K562 (cell line): ENCODE measurements at regions not wholly inside any gene's neighbourhood (a gene's known extent, or its start where the extent isn't known, plus 50 kb on each side); places are given as distances from the start of the nearest gene placed in this dataset.

Experiments
- ATAC-seq: fragments of 200-7000 bp; cut with Tn5 transposase; 3 replicates; pipeline ENCODE4 v1.9.1; 2020; ENCODE audit warnings: moderate library complexity
- BruUV-seq: library from RNA; stranded (reverse); fragments of 400-500 nt; replicated peaks from 2 replicates; lab custom pipeline; 2021; lab: Mats Ljungman, UMichigan
- CTCF ChIA-PET: fragments of 300-600 bp; formaldehyde crosslinking; extraction: SDS; loops from one replicate; lab custom pipeline; 2021; ENCODE audit warnings: low intra/inter-chr PET ratio; lab: Yijun Ruan, JAX
- POLR2A ChIA-PET: fragments of 300-600, 350-650 bp; sonication (Branson Sonifier 250); formaldehyde crosslinking; extraction: SDS; loops from one replicate; lab custom pipeline; 2021; ENCODE audit warnings: antibody characterized with exemption, inconsistent platforms; lab: Yijun Ruan, JAX
- DNase-seq, 4 experiments: peaks; one replicate each; pipeline versions ENCODE4 v3.0.0 to v3.0.0-alpha.2; 2011 to 2018; ENCODE audit warnings: low spot score in 3 of 4, mixed read lengths in 3 of 4; ENCODE audit errors: extremely low read depth in 1 of 4
- FAIRE-seq: peaks from 2 replicates; lab custom pipeline; 2011; peaks lifted over from hg19 to GRCh38; lab: Jason Lieb, UNC
- H2AFZ ChIP-seq: 2 replicates; pipeline ENCODE4 v1.6.0; 2011; ENCODE audit warnings: low read depth, low read length, control low read depth, inconsistent platforms
- H3K27ac ChIP-seq: fragments of 200-600 bp; 3 replicates; pipeline ENCODE4 v1.8.0; 2011; ENCODE audit warnings: low read depth, mild to moderate bottlenecking, control low read depth, inconsistent platforms, low read length, moderate library complexity, mixed read lengths; ENCODE audit errors: extremely low read depth
- H3K27me3 ChIP-seq, 2 experiments: fragments of 300-600 bp in 1 of 2; 2 replicates in 1 of 2; 3 replicates in 1 of 2; pipeline versions ENCODE4 v1.6.0 to v1.8.0; 2011; ENCODE audit warnings: inconsistent platforms in 2 of 2, low read length in 2 of 2, mild to moderate bottlenecking in 1 of 2, mixed read lengths in 1 of 2, moderate library complexity in 1 of 2; ENCODE audit not compliant: control insufficient read depth in 2 of 2, insufficient read depth in 2 of 2
- H3K36me3 ChIP-seq: fragments of 300-600 bp; 3 replicates; pipeline ENCODE4 v1.8.0; 2011; ENCODE audit warnings: mild to moderate bottlenecking, low read length, inconsistent platforms; ENCODE audit not compliant: control insufficient read depth, insufficient read depth
- H3K4me1 ChIP-seq, 2 experiments: fragments of 200-600 bp in 1 of 2; replicated peaks in 1 of 2; 2 replicates in 1 of 2; 3 replicates in 1 of 2; pipeline versions ENCODE4 v1.5.1 to v1.8.0; 2011; ENCODE audit warnings: inconsistent platforms in 2 of 2, low read length in 2 of 2, mild to moderate bottlenecking in 1 of 2, mixed read lengths in 1 of 2, moderate library complexity in 1 of 2; ENCODE audit not compliant: control insufficient read depth in 2 of 2, insufficient read depth in 2 of 2
- H3K4me2 ChIP-seq: 2 replicates; pipeline ENCODE4 v1.6.1; 2011; ENCODE audit warnings: low read length, control low read depth, inconsistent platforms, mixed read lengths; ENCODE audit not compliant: insufficient read depth
- H3K4me3 ChIP-seq: fragments of 200-600 bp; sonication (generic), shearing (Covaris generic); 2 replicates; pipeline ENCODE4 v1.5.1; 2016; ENCODE audit warnings: control low read depth, inconsistent platforms
- H3K79me2 ChIP-seq: fragments of 200-600 bp; 3 replicates; pipeline ENCODE4 v1.8.0; 2011; ENCODE audit warnings: low read length, inconsistent platforms; ENCODE audit not compliant: control insufficient read depth, insufficient read depth
- H3K9ac ChIP-seq, 2 experiments: 2 replicates each; pipeline versions ENCODE4 v1.6.0 to v1.6.1; 2011; ENCODE audit warnings: low read depth in 2 of 2, low read length in 2 of 2, control low read depth in 1 of 2, inconsistent platforms in 1 of 2, mild to moderate bottlenecking in 1 of 2, mixed read lengths in 1 of 2; ENCODE audit not compliant: insufficient read depth in 1 of 2
- H3K9me1 ChIP-seq: one replicate; pipeline ENCODE4 v1.6.0; 2011; ENCODE audit warnings: inconsistent platforms, mild to moderate bottlenecking, low read length, moderate library complexity; ENCODE audit not compliant: control insufficient read depth, insufficient read depth
- H3K9me3 ChIP-seq: replicated peaks from 2 replicates; pipeline ENCODE4 v1.5.1; 2011; ENCODE audit warnings: low read depth, low read length, inconsistent platforms; ENCODE audit not compliant: control insufficient read depth, insufficient read depth
- H4K20me1 ChIP-seq: replicated peaks from 2 replicates; pipeline ENCODE4 v1.6.1; 2011; ENCODE audit warnings: low read length, inconsistent platforms, mixed read lengths; ENCODE audit not compliant: control insufficient read depth, insufficient read depth
- BCL6 ChIP-seq: fragments of 250-450 bp; sonication (Bioruptor Pico); IDR thresholded peaks from 2 replicates; pipeline ENCODE4 v1.4.0; 2020
- CBFA2T3 ChIP-seq: fragments of 450-650 bp; IDR thresholded peaks from 2 replicates; pipeline ENCODE4 v1.6.1; 2017
- HDAC3 ChIP-seq: fragments of 450-650 bp; IDR thresholded peaks from 2 replicates; pipeline ENCODE4 v1.6.1; 2018; ENCODE audit warnings: borderline replicate concordance, mild to moderate bottlenecking, moderate library complexity; ENCODE audit not compliant: partially characterized antibody
- HSF4 ChIP-seq: fragments of 250-450 bp; sonication (Bioruptor Pico); IDR thresholded peaks from 2 replicates; pipeline ENCODE4 v2.1.2; 2022; ENCODE audit warnings: mild to moderate bottlenecking, moderate library complexity, borderline replicate concordance
- ILF3 ChIP-seq: fragments of 450-650 bp; IDR thresholded peaks from 2 replicates; pipeline ENCODE4 v1.6.1; 2018; ENCODE audit warnings: antibody characterized with exemption, mild to moderate bottlenecking, moderate library complexity, borderline replicate concordance
- NFIC ChIP-seq: fragments of 450-650 bp; IDR thresholded peaks from 2 replicates; pipeline ENCODE4 v1.6.1; 2017; ENCODE audit warnings: mild to moderate bottlenecking, inconsistent platforms
- PTTG1 ChIP-seq: fragments of 450-650 bp; IDR thresholded peaks from 2 replicates; pipeline ENCODE4 v1.6.1; 2016; ENCODE audit warnings: low read depth, mild to moderate bottlenecking, missing genetic modification characterization, missing compliant biosample characterization
- RBM22 ChIP-seq: fragments of 200-400 bp; formaldehyde crosslinking; IDR thresholded peaks from 2 replicates; pipeline ENCODE4 v1.6.1; 2018; ENCODE audit warnings: low read length, low read depth; ENCODE audit not compliant: poor library complexity, severe bottlenecking
- TFAP4 ChIP-seq: sonication (generic); formaldehyde crosslinking; IDR thresholded peaks from 2 replicates; pipeline ENCODE4 v1.8.0; 2022; ENCODE audit warnings: missing genetic modification reagents, mild to moderate bottlenecking, moderate library complexity, borderline replicate concordance
- YBX1 ChIP-seq: fragments of 450-650 bp; IDR thresholded peaks from 2 replicates; pipeline ENCODE4 v1.7.1; 2016; ENCODE audit warnings: mild to moderate bottlenecking
- ZBTB17 ChIP-seq: fragments of 450-650 bp; formaldehyde crosslinking; IDR thresholded peaks from 2 replicates; pipeline ENCODE4 v1.4.0; 2020; ENCODE audit warnings: mild to moderate bottlenecking
- ZNF3 ChIP-seq: fragments of 250-450 bp; sonication (Bioruptor Pico); IDR thresholded peaks from 2 replicates; pipeline ENCODE4 v1.5.0; 2021; ENCODE audit warnings: mild to moderate bottlenecking, moderate library complexity
- WGBS: fragments of 100-300 bp; shearing (Covaris generic); methylation state at CpG from one replicate; pipeline ENCODE4 v1.1.6; 2016; ENCODE audit warnings: low coverage, mixed read lengths; ENCODE audit not compliant: insufficient coverage; ENCODE audit errors: missing lambda C conversion rate; 5-methylcytosine and 5-hydroxymethylcytosine counted together
- in situ Hi-C: fragments of 300-500 bp; cut with MboI; formaldehyde crosslinking; loops from 4 replicates; pipeline ENCODE4 v1.15.0; 2018; ENCODE audit warnings: inconsistent platforms, mixed read lengths
- intact Hi-C: fragments of 100-400 bp; cut with micrococcal nuclease; formaldehyde crosslinking; loops from 2 replicates; pipeline ENCODE4 v1.14.2; 2022
- TF ChIP-seq, protein P1 (sequence below): sonication (generic); formaldehyde crosslinking; IDR thresholded peaks from 2 replicates; pipeline ENCODE4 v1.8.1; 2023; ENCODE audit warnings: mild to moderate bottlenecking, missing genetic modification reagents

DNA sequence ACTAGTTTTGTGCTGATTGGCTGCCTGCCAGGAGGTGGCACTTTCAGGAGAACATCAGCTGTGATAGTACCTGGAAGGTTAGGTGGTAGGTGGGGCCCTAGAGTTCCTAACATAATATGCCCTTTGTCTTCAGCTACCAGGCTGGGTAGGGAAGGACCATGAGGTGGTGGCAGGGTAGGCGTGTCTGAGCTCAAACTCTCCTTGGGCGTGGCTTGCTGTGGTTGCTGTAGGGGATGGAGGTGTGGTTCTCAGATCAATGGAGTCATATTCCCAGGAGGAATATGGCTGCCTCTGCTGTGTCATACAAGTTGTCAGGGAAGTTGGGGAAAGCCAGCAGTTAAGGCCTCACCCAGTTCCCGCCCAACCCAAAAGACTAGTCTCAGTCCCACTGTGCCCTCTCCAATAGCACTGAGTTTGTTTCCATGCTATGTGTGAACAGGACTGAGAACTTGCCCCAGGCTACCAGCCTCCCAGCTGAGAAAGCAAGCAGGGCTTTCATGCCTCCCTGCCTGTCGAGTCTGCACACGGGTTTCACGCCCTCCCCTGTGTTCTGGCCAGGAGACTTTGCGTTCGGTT, 107.7 kb downstream of the CHCHD4 start:
- no peak overlapping the region for H3K4me3 ChIP-seq
- no peaks in the 10 kb centered on the region for H4K20me1 ChIP-seq
- no peak overlapping the region for H3K9ac ChIP-seq
- no peak for DNase-seq
- no peaks in the 10 kb centered on the region for H3K4me1 ChIP-seq
- ChIA-PET POLR2A (interaction anchor here (0.8 to 1.0 kb wide), 2 partner anchors 12 to 296 kb away, joined by 3 to 6 read pairs; no protein-coding TSS in a partner anchor), CTCF (no interaction called here)
- H3K9me3 ChIP-seq = no peaks in the 10 kb centered on the region
- peak; percentile 54 for ATAC-seq
- no peak for TF ChIP-seq HDAC3
- peak; percentile 76 for TF ChIP-seq NFIC
- H2AFZ ChIP-seq = peak overlapping the region; percentile 57
- H3K4me2 ChIP-seq = no peak overlapping the region
- 6% methylated on average over 8 of the region's 8 CpGs for WGBS
- H3K79me2 ChIP-seq = no peaks in the 10 kb centered on the region
- no peak for FAIRE-seq
- intact Hi-C loops = no loop called here
- no peaks in the 10 kb centered on the region for H3K9me1 ChIP-seq
- in situ Hi-C loops = no loop called here
- BruUV-seq = no TSS peak
- H3K27me3 ChIP-seq = 0 out of 5 replicates have a peak, but pooled peaks cover 0 to 3% of the 10 kb centered on the region in 2 experiments
- H3K27ac ChIP-seq = no peak overlapping the region
- H3K36me3 ChIP-seq = no peaks in the 10 kb centered on the region

DNA sequence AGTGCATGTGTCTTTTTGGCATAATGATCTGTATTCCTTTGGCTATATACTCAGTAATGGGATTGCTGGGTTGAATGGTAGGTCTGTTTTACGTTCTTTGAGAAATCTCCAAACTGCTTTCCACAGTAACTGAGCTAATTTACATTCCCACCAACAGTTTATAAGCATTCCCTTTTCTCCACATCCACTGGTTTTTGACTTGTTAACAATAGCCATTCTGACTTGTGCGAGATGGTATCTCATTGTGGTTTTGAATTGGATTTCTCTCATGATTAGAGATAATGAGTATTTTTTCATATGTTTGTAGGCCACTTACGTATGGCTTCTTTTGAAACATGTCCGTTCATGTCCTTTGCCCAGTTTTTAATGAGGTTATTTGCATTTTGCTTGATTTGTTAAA, 117.7 kb downstream of the CHCHD4 start:
- no peak for DNase-seq
- ChIA-PET CTCF (no interaction called here), POLR2A (no interaction called here)
- WGBS = 0% methylated on average over 4 of the region's 4 CpGs
- Histone ChIP-seq H3K9me3 (no peaks in the 10 kb centered on the region), H3K4me1 (no peaks in the 10 kb centered on the region), H3K9ac (no peak overlapping the region), H3K27ac (no peak overlapping the region), H3K27me3 (no peaks in the 10 kb centered on the region), H3K79me2 (no peaks in the 10 kb centered on the region), H3K9me1 (no peaks in the 10 kb centered on the region), H3K4me3 (no peak overlapping the region), H3K4me2 (no peak overlapping the region), H4K20me1 (no peaks in the 10 kb centered on the region), H3K36me3 (no peaks in the 10 kb centered on the region), H2AFZ (no peak overlapping the region)
- TF ChIP-seq PTTG1 (no peak), BCL6 (no peak), RBM22 (no peak), CBFA2T3 (no peak), YBX1 (no peak), ZNF3 (CRISPR knock-in tag) (no peak), HSF4 (no peak), TFAP4 (no peak), ILF3 (no peak), ZBTB17 (no peak)
- TF ChIP-seq, protein P1, sequence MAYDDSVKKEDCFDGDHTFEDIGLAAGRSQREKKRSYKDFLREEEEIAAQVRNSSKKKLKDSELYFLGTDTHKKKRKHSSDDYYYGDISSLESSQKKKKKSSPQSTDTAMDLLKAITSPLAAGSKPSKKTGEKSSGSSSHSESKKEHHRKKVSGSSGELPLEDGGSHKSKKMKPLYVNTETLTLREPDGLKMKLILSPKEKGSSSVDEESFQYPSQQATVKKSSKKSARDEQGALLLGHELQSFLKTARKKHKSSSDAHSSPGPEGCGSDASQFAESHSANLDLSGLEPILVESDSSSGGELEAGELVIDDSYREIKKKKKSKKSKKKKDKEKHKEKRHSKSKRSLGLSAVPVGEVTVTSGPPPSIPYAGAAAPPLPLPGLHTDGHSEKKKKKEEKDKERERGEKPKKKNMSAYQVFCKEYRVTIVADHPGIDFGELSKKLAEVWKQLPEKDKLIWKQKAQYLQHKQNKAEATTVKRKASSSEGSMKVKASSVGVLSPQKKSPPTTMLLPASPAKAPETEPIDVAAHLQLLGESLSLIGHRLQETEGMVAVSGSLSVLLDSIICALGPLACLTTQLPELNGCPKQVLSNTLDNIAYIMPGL (CRISPR knock-in tag) = no peak
- BruUV-seq = no TSS peak
- ATAC-seq = no peak
- FAIRE-seq = no peak
- intact Hi-C loops = no loop called here
- in situ Hi-C loops = no loop called here
